GM12875 (cell line): ENCODE measurements at regions not wholly inside any gene's neighbourhood (a gene's known extent, or its start where the extent isn't known, plus 50 kb on each side); places are given as distances from the start of the nearest gene placed in this dataset.
"Not testable (repeated sequence)": the region's sequence is repeated elsewhere in the genome, so short reads cannot be mapped to it uniquely, and the experiment has no call there.

ENCODE experiments used
- H3K4me3 ChIP-seq: one replicate; pipeline ENCODE4 v1.5.1; 2011; ENCODE audit warnings: low read depth, low read length, control low read depth
- TF ChIP-seq, protein P1 (sequence below): IDR thresholded peaks from 2 replicates; pipeline ENCODE4 v1.5.1; 2011; ENCODE audit warnings: low read depth, mild to moderate bottlenecking, control low read depth, inconsistent platforms, low read length, moderate library complexity, borderline replicate concordance; ENCODE audit not compliant: insufficient read depth

- H3K4me3 ChIP-seq: not testable (repeated sequence)
These were observed 104.3 kb downstream of the MTPN start for GRCh38 chr7:135872861-135873260.

DNA sequence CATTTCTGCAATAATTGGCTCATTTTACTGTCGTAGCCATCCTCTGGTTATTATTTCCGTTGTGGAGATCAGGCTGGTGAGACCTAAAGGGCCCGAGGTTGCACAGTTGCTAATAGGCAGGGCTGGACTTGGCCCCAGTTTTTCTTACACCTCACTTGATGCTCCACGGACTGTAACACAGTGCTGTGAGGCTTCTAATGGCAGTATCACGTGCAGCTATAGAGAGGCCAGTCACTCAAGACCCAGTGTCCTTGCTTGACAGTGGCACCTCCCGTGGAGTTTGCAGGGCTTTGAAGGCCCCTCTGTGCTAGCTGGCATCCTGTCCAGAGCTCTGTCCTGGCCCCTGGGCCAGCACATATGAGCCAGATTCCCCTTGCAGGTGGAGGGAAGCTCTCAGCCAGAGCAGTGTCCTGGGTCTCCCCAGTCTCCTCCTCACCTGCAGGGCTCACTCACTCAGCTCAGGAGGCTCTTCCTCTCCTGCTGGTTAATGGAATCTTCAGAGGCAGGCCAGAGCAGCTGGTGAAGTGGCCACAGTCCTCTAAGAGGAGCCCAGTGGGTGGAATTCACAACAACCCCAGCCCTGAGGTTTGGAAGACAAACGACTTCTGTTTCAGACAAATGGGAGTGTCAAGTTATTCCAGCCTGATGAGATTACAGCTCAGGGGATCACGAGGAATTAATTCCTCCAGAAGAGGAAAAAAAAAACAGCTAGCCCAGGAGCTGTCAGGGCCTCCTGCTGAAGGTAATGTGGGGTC is 114.2 kb upstream of the FAM180A start:
- TF ChIP-seq, protein P1, sequence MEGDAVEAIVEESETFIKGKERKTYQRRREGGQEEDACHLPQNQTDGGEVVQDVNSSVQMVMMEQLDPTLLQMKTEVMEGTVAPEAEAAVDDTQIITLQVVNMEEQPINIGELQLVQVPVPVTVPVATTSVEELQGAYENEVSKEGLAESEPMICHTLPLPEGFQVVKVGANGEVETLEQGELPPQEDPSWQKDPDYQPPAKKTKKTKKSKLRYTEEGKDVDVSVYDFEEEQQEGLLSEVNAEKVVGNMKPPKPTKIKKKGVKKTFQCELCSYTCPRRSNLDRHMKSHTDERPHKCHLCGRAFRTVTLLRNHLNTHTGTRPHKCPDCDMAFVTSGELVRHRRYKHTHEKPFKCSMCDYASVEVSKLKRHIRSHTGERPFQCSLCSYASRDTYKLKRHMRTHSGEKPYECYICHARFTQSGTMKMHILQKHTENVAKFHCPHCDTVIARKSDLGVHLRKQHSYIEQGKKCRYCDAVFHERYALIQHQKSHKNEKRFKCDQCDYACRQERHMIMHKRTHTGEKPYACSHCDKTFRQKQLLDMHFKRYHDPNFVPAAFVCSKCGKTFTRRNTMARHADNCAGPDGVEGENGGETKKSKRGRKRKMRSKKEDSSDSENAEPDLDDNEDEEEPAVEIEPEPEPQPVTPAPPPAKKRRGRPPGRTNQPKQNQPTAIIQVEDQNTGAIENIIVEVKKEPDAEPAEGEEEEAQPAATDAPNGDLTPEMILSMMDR: no peak

GRCh38 chr7:135859538-135859937 is 110.9 kb upstream of the FAM180A start:
- TF ChIP-seq, protein P1: no peak
- no peak overlapping the region for H3K4me3 ChIP-seq

More for the DNA sequence above, 114.2 kb upstream of the FAM180A start:
- H3K4me3 ChIP-seq: no peak overlapping the region

DNA sequence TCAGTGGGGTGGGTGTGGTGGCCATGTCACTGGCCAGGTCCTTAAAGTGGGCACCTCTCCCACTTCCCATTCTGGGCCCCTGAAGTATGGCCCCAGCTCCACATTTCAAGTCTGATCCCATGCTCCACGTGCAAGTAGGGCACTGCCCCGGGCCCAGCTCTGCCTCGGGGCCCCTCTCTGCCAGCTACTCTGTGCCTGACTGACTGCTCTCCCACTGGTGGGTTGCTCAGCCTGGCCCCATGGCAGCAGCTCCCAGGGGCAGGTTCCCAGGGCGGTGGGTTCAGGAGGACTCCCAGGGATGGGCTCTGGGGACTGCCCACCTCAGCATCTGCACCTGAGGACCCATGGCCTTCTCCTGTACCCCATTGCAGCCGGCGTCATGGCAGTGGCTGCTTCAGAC is 110.2 kb upstream of the FAM180A start:
- H3K4me3 ChIP-seq: no peak overlapping the region
- TF ChIP-seq, protein P1: no peak

DNA sequence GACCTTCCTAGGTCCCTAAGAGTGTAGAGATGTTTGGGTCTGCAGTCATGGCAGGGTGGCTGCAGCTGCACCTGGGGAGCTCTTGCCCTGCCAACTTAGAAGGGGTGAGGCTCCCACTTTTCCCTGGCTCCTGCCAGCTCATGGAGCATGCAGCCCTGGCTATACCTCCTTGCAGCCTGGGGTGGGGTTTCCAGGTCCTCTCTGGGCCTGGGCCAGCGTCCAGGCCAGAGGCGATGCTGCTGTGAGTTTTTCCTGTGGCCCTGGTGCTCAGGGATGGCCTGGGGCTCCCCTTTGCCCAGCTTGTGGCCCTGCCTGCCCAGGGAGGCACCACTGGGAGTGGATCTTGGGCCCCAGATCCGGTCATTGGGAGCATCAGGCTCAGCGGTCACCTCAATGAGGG is 109.8 kb upstream of the FAM180A start:
- TF ChIP-seq, protein P1: no peak
- H3K4me3 ChIP-seq: no peak overlapping the region

DNA sequence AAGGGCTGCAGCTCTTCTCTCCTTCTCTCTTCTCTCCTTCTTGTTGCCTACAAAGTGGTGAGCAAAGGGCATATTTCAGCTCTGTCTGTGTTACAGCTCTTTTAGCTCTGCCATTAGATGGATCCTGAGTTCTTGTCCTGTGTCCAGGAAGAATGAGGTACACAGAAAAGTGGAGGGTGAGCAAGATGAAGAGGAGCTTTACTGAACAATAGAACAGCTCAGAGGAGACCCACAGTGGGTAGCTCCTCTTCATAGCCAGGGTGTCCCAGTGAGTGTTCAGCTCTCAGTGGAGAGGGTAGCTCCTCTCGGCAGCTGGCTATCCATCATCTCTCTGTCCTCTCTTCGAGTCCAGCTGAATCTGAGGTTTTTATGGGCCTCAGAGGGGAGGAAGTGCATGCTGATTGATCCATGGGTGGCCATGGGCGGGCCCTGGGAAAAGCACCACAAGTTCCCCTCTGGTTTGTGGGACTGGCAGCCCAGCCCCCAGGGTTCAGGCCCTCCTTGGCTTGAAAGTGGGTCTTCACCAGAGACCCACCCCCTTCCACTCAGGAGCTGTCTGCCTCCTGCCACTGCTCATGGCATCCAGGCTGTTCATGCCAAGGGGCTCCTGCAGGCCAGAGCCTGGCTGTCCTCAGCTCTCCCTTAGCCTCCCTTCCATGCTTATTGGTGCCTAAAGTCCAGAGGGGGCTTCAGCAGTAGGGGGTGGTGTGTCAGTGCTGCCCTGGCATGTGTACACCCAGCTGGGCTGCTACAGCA is 109.1 kb upstream of the FAM180A start:
- TF ChIP-seq, protein P1: no peak
- no peak overlapping the region for H3K4me3 ChIP-seq

- no peak overlapping the region for H3K4me3 ChIP-seq
- TF ChIP-seq, protein P1: no peak
These were observed 107.9 kb upstream of the FAM180A start for GRCh38 chr7:135856356-135857144.
